GM18519 (cell line): ENCODE measurements at regions not wholly inside any gene's neighbourhood (a gene's known extent, or its start where the extent isn't known, plus 50 kb on each side); places are given as distances from the start of the nearest gene placed in this dataset.

Experiments
- ATAC-seq: cut with Tn5 transposase; IDR thresholded peaks from one replicate; pipeline ENCODE4 v1.9.1; 2021; ENCODE audit warnings: mild to moderate bottlenecking, moderate library complexity; ENCODE audit not compliant: unreplicated experiment, low FRiP score

GRCh38 chr15:46178138-46178537 lies 543.3 kb downstream of the SQOR start:
- ATAC-seq: no peak

DNA sequence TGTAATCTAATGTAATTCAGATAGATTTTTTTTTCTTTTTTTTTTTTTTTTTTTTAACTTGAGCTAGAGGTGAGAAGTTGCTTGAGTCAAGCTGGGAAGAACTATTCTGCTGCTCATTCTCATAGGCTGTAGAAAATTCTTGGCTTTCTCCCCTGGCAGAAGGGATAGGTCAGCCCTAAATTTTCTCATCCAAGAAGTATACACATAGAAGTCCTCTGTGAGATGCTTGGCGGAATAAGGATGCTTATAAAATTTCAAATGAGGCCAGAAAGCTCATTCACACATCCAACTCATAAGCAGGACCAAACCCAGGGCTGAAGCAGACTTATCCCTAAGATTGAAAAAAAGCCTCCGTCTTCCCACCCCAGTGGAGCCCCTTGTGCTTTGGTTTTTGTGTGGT lies 572.5 kb downstream of the SQOR start:
- no peak for ATAC-seq

DNA sequence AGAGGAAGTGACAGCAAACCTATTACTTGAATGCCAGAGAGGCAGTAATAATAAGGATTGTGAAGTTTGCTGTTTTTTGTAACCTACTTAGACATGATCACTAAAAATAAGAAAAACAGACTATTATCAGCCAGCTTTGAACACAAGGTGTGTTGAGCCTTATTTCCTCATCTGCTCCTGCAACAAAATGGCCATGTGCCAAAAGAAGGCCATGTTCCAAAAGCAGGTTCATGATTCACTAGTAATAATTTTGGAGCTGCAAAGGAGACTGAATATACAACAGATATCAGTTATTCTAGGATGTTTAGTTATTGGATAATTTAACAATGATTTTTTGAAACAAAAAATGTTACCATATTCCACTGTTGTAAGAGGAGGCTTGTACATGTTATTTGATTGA lies 578.7 kb downstream of the SQOR start:
- ATAC-seq: no peak

DNA sequence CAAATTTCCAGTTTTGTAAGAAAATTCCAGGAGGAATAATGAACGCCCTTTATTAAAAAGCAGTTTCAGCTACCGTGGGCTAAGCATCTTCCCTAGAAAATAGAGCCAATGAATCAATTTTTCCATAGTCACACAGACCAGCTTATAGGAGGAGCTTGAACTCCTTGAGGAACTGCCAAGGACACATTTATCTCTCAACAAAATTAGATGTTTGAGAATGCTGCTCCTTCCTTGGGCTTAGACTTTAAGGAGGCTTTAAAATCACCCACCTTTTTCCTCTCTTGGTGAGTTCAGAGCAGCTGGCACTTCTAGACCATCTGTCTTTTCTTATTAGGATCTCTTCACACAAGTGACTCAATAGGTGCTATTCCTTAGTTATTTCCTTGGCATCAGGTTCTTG lies 588.0 kb downstream of the SQOR start:
- ATAC-seq: no peak

- ATAC-seq: no peak
Measured at GRCh38 chr15:46229263-46229662, 594.4 kb downstream of the SQOR start.

GRCh38 chr15:46231786-46232185 lies 597.0 kb downstream of the SQOR start:
- no peak for ATAC-seq

DNA sequence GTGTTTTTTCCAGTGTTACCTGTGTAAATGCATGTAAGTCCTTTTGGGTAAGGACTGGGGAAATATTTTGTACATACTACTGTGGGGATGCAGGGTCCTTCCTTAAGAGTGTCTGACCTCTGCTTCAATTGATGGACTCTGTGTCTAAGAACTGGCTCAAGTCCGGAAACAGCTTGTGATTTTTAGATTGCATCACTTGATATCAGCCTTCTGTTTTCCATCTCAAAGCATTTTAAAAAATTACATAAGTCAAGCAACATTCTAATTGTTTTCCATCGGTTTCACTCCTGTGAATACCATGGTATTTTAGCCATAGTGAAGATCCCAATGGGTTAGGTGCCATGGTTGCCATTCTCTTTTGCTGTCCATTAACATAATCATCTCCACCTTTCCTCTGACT lies 597.6 kb downstream of the SQOR start:
- ATAC-seq: no peak

DNA sequence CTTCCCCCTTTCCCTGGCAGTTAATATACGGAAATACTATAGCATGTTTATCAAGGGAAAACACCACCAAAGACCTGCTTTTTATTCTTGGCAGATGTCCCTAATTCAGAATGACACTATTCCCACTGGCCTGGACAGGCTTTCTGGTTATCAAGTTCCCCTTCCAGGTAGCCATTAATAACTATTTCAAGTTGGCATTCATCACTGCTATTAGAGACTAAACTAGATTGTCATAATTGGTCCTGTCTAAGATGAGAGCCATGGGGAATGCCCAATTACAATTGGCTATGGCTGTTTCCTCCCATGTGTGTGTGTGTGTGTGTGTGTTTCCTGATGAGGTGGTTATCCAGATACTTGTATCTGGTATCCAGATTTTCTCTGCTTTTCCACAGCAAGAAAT lies 608.1 kb downstream of the SQOR start:
- no peak for ATAC-seq

DNA sequence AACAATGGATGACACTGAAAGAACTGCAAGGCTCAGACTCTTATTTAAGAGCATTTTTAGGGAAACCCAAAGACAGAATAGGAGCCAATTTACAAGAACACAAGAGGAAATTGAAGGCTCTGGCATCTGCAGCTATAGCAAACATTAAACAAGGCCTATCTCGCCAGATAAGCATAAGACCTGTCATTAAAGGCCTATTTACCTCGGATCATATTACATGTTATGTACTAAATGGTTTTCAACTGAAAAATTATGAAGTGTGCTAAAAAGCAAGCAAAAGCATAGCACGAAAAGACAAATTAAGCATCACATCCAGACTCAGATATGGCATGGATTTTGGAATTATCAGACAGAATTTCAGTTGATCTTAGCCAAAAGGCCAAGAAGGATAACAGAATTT lies 617.1 kb downstream of the SQOR start:
- no peak for ATAC-seq

- no peak for ATAC-seq
Measured at GRCh38 chr15:46258056-46258455, 623.2 kb downstream of the SQOR start.

DNA sequence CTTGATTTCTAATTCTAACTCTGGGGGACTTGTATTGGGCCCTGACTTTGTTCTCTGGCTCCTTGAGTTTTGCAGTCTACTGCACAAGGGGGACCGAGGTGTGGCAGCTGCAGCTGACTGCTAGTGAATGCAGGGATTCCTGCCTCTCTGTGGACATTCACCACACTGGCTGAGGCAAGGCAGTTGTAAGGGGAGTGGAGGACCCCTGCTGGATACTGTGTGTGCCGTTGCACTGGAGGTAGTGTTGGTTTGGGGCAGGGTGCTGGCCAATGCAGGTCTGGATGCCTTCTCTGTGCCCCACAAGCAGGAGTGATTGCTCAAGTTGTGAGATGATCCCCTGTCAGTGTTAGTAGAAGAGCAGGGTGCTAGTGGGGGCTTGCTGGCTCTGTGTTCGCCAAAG lies 626.1 kb downstream of the SQOR start:
- ATAC-seq: no peak

DNA sequence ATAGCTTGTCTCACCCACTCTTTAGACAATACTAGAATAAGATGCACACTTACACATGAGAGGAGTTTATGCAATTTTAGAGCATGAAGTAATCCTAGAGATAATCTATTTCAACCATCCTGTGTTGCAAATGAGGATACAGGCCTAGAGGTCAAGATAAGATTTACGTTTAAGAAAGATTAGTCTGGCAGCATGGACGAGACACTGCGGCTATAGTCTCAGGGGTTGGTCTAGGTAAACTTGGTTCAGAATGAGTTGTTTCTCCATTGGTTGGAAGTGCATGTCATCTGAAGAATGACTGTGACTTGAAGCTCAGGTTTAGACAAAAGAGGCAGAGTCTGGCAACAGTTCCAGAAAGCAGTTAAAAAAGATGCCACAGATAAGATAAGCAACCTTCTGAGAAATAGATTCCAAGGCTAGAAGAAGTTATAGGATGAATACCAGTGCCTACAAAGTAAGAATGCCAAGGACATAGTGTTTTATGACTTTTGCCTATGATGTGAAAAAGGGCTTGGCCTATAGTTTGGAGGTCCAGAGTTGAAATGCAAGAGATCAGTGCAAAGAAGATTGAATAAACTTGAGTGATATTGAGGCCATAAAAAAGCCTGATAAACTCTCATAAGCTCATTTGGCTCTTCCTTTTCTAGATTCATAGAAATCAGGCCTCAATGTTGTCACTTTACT lies 631.0 kb downstream of the SQOR start:
- no peak for ATAC-seq

DNA sequence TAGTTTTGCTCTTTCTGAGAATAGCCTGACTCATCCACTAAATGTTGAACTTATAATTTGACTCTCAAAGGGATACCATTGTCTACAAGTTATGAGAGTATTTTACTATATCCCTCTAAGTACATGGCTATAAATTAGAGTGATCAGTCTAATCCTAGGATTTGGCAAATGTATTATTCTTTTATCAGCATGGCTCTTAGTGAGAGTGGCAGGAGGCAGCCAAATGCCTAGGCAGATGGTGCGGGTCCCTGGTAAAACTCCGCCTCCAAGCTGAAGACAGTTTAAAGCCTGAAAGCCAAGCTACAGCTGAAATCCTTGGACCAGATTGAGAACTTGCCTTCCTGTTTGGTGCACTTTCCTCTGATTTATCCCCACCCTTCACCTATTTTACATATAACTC lies 631.8 kb downstream of the SQOR start:
- ATAC-seq: no peak

DNA sequence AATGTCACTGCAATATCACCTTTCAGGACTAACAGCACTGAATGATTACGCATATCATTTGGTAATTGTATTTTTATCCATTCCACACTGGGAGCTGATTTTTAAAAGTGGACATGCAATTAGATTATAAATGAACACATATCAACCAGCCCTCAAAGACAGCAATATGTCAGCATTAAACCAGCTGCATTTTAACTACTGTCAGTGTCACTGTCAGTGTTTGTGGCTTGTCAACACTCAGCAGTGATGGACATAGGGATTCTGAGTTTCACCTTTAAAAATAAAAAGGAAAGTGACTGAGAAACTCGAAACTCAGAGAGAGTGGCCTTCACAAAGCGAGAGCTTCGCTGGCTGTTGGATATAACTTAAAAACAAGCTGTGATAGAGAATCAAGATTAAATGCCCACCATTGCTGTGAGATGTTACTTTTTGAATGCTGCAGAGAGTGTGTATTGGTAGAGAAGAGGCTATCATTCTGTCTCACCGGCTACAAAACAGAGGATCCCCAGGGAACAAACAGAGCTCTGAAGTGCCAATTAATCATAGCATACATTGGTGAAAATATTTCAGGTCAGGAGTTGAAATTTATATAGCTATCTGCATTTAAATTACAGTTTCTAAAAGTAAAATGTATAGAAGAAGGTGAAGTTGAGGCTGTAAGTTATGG lies 635.8 kb downstream of the SQOR start:
- ATAC-seq: no peak

GRCh38 chr15:46275701-46276100 lies 640.9 kb downstream of the SQOR start:
- no peak for ATAC-seq

- ATAC-seq: no peak
Measured at GRCh38 chr15:46277451-46277850, 642.6 kb downstream of the SQOR start.

DNA sequence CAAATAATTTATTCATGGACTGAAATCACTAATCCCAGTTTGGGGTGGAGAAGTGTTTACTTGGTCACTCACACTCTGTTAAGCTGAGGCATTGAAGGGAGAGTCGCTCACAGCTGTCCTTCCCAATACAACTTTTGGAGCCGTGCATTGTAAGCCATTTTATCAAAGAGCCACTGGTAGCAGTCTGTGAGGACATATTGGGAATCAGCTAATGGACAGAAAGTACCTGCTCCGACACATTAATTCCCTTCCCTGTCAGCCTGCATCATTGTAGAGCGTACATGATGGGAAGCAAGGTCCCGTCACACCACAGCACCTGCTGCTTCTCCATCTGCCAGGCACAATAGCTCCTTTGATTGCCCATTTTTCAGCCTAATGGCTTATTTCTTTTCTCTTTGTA lies 643.2 kb downstream of the SQOR start:
- no peak for ATAC-seq

- no peak for ATAC-seq
Measured at GRCh38 chr15:46278486-46279090, 643.8 kb downstream of the SQOR start.

GRCh38 chr15:46280762-46281542 lies 646.1 kb downstream of the SQOR start:
- ATAC-seq: no peak

GRCh38 chr15:46293550-46293949 lies 658.7 kb downstream of the SQOR start:
- no peak for ATAC-seq

DNA sequence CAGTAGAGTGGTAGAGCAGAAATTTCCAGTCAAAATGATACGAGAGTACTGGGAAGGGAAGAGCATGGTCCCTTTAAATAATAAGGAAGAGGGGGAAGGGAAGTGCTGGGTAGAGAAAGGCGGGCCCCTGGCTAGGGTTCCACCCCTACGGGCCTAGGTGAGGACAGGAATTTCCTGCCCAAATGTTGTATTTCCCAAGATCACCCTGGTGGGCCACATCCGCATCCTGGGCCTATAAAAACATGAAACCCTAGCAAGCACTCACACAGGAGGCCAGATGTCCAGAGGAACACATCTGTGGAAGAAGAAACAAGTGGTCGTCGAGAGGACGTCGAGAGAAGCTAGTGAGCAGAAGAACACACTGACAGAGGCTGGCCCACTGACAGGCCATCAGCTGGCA lies 661.2 kb downstream of the SQOR start:
- no peak for ATAC-seq
